ENCODE measurements at regions not wholly inside any gene's neighbourhood (a gene's known extent, or its start where the extent isn't known, plus 50 kb on each side); places are given as distances from the start of the nearest gene placed in this dataset.
A peak's percentile ranks its signal among the peaks of the same experiment; 100 is the strongest.
"Not testable (repeated sequence)": the region's sequence is repeated elsewhere in the genome, so short reads cannot be mapped to it uniquely, and the experiment has no call there.

- no peak overlapping the region for H3K4me3 ChIP-seq (replicated peaks; ENCODE audit: low read depth, low read length)
- no peak for TF ChIP-seq CTCF (IDR thresholded peaks at IDR 0.05; ENCODE audit: insufficient read depth, low read length, poor library complexity, severe bottlenecking)
- H3K36me3 ChIP-seq (ENCODE audit: control insufficient read depth, insufficient read depth, low read length): no peaks in the 10 kb centered on the region
- no peaks in the 10 kb centered on the region for H3K27me3 ChIP-seq (replicated peaks; ENCODE audit: control insufficient read depth, insufficient read depth, low read length)
- no peak for DNase-seq (ENCODE audit: extremely low read depth, insufficient read length)
Observed at GRCh38 chr6:68024570-68025269, 610.4 kb upstream of the ADGRB3 start.

- H3K36me3 ChIP-seq (ENCODE audit: control insufficient read depth, insufficient read depth, low read length); H3K27me3 ChIP-seq (replicated peaks; ENCODE audit: control insufficient read depth, insufficient read depth, low read length); H3K4me3 ChIP-seq (replicated peaks; ENCODE audit: low read depth, low read length); DNase-seq (ENCODE audit: extremely low read depth, insufficient read length): not testable (repeated sequence)
Observed at GRCh38 chr6:68022968-68023367, 612.1 kb upstream of the ADGRB3 start.

- no peaks in the 10 kb centered on the region for H3K36me3 ChIP-seq (ENCODE audit: control insufficient read depth, insufficient read depth, low read length)
- DNase-seq (ENCODE audit: extremely low read depth, insufficient read length): no peak
- H3K4me3 ChIP-seq (replicated peaks; ENCODE audit: low read depth, low read length): no peak overlapping the region
- TF ChIP-seq CTCF (IDR thresholded peaks at IDR 0.05; ENCODE audit: insufficient read depth, low read length, poor library complexity, severe bottlenecking): no peak
- no peaks in the 10 kb centered on the region for H3K27me3 ChIP-seq (replicated peaks; ENCODE audit: control insufficient read depth, insufficient read depth, low read length)
Observed at GRCh38 chr6:68013780-68014515, 621.1 kb upstream of the ADGRB3 start.

- Histone ChIP-seq H3K27me3 (replicated peaks; ENCODE audit: control insufficient read depth, insufficient read depth, low read length) (no peaks in the 10 kb centered on the region), H3K36me3 (ENCODE audit: control insufficient read depth, insufficient read depth, low read length) (no peaks in the 10 kb centered on the region), H3K4me3 (replicated peaks; ENCODE audit: low read depth, low read length) (no peak overlapping the region)
- no peak for DNase-seq (ENCODE audit: extremely low read depth, insufficient read length)
- TF ChIP-seq CTCF (IDR thresholded peaks at IDR 0.05; ENCODE audit: insufficient read depth, low read length, poor library complexity, severe bottlenecking): no peak
Observed at GRCh38 chr6:68012822-68013221, 622.3 kb upstream of the ADGRB3 start.

GRCh38 chr6:68010936-68011335, 624.1 kb upstream of the ADGRB3 start:
- no peaks in the 10 kb centered on the region for H3K27me3 ChIP-seq (replicated peaks; ENCODE audit: control insufficient read depth, insufficient read depth, low read length)
- DNase-seq (ENCODE audit: extremely low read depth, insufficient read length): no peak
- TF ChIP-seq CTCF (IDR thresholded peaks at IDR 0.05; ENCODE audit: insufficient read depth, low read length, poor library complexity, severe bottlenecking): no peak
- H3K4me3 ChIP-seq (replicated peaks; ENCODE audit: low read depth, low read length): no peak overlapping the region
- H3K36me3 ChIP-seq (ENCODE audit: control insufficient read depth, insufficient read depth, low read length): no peaks in the 10 kb centered on the region

GRCh38 chr6:68008445-68008844, 626.6 kb upstream of the ADGRB3 start:
- no peaks in the 10 kb centered on the region for H3K27me3 ChIP-seq (replicated peaks; ENCODE audit: control insufficient read depth, insufficient read depth, low read length)
- no peak overlapping the region for H3K4me3 ChIP-seq (replicated peaks; ENCODE audit: low read depth, low read length)
- H3K36me3 ChIP-seq (ENCODE audit: control insufficient read depth, insufficient read depth, low read length): no peaks in the 10 kb centered on the region
- peak; percentile 21 for DNase-seq (ENCODE audit: extremely low read depth, insufficient read length)
- TF ChIP-seq CTCF (IDR thresholded peaks at IDR 0.05; ENCODE audit: insufficient read depth, low read length, poor library complexity, severe bottlenecking): no peak
